HG03558 (cell line): ENCODE measurements at regions not wholly inside any gene's neighbourhood (a gene's known extent, or its start where the extent isn't known, plus 50 kb on each side); places are given as distances from the start of the nearest gene placed in this dataset.
"Not testable (repeated sequence)": the region's sequence is repeated elsewhere in the genome, so short reads cannot be mapped to it uniquely, and the experiment has no call there.

Experiments used
- ATAC-seq: cut with Tn5 transposase; IDR thresholded peaks from one replicate; pipeline ENCODE4 v1.9.1; 2021; ENCODE audit warnings: moderate number of reproducible peaks; ENCODE audit not compliant: unreplicated experiment; ENCODE audit errors: extremely low read depth

GRCh38 chr3:145869958-145870357 is 291.0 kb downstream of the PLOD2 start:
- no peak for ATAC-seq

GRCh38 chr3:145882436-145882835 is 278.5 kb downstream of the PLOD2 start:
- ATAC-seq = no peak

- no peak for ATAC-seq
These were observed 271.3 kb downstream of the PLOD2 start for GRCh38 chr3:145889730-145890129.

GRCh38 chr3:145892869-145893268 is 268.1 kb downstream of the PLOD2 start:
- no peak for ATAC-seq

GRCh38 chr3:145893331-145893730 is 267.7 kb downstream of the PLOD2 start:
- ATAC-seq = no peak

GRCh38 chr3:145898487-145898886 is 262.5 kb downstream of the PLOD2 start:
- no peak for ATAC-seq

GRCh38 chr3:145899241-145899640 is 261.7 kb downstream of the PLOD2 start:
- ATAC-seq = peak; percentile 26

GRCh38 chr3:145900056-145900829 is 260.7 kb downstream of the PLOD2 start:
- ATAC-seq = peak; percentile 63

GRCh38 chr3:145902166-145902565 is 258.8 kb downstream of the PLOD2 start:
- ATAC-seq = no peak

- no peak for ATAC-seq
These were observed 257.4 kb downstream of the PLOD2 start for GRCh38 chr3:145903472-145904013.

GRCh38 chr3:145904138-145904537 is 256.8 kb downstream of the PLOD2 start:
- ATAC-seq = no peak

- no peak for ATAC-seq
These were observed 254.7 kb downstream of the PLOD2 start for GRCh38 chr3:145906301-145906700.

GRCh38 chr3:145906755-145907154 is 254.2 kb downstream of the PLOD2 start:
- ATAC-seq = no peak

- no peak for ATAC-seq
These were observed 250.0 kb downstream of the PLOD2 start for GRCh38 chr3:145911016-145911415.

GRCh38 chr3:145915787-145916186 is 245.2 kb downstream of the PLOD2 start:
- no peak for ATAC-seq

- ATAC-seq = not testable (repeated sequence)
These were observed 233.2 kb downstream of the PLOD2 start for GRCh38 chr3:145927736-145928135.

GRCh38 chr3:145936971-145937370 is 224.0 kb downstream of the PLOD2 start:
- no peak for ATAC-seq

GRCh38 chr3:145939431-145939830 is 221.6 kb downstream of the PLOD2 start:
- ATAC-seq = no peak

- ATAC-seq = no peak
These were observed 218.9 kb downstream of the PLOD2 start for GRCh38 chr3:145942052-145942451.

- no peak for ATAC-seq
These were observed 217.0 kb downstream of the PLOD2 start for GRCh38 chr3:145943952-145944351.

- no peak for ATAC-seq
These were observed 209.5 kb downstream of the PLOD2 start for GRCh38 chr3:145951441-145951840.

- ATAC-seq = no peak
These were observed 208.4 kb downstream of the PLOD2 start for GRCh38 chr3:145952536-145952935.
